ENCODE measurements at regions not wholly inside any gene's neighbourhood (a gene's known extent, or its start where the extent isn't known, plus 50 kb on each side); places are given as distances from the start of the nearest gene placed in this dataset.

DNA sequence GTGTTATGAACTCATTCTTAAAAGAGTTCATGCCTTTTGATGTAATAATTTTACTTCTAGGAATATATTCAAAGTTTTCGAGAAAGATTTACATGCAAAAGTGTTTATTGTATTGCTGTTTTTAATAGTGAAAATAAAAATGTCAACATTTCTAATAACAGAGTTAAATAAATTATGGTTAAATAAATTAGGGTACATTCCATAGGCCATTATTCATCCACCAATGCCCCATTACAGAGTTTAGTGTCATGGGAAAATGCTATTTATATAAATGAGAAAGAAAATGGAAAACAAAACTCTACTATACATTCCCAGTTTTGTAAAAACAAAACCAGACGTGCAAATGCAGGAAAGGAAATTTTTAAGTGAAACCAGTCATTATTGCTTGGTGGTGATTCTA is 538.1 kb upstream of the TBL1XR1 start:
- intact Hi-C loops (cut with DNase I): no loop called here
- 80 to 84% methylated on average over 2 of the region's 2 CpGs for WGBS, 2 donors
- TF ChIP-seq, protein P1, sequence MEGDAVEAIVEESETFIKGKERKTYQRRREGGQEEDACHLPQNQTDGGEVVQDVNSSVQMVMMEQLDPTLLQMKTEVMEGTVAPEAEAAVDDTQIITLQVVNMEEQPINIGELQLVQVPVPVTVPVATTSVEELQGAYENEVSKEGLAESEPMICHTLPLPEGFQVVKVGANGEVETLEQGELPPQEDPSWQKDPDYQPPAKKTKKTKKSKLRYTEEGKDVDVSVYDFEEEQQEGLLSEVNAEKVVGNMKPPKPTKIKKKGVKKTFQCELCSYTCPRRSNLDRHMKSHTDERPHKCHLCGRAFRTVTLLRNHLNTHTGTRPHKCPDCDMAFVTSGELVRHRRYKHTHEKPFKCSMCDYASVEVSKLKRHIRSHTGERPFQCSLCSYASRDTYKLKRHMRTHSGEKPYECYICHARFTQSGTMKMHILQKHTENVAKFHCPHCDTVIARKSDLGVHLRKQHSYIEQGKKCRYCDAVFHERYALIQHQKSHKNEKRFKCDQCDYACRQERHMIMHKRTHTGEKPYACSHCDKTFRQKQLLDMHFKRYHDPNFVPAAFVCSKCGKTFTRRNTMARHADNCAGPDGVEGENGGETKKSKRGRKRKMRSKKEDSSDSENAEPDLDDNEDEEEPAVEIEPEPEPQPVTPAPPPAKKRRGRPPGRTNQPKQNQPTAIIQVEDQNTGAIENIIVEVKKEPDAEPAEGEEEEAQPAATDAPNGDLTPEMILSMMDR (IDR thresholded peaks at IDR 0.05): no peak
- Histone ChIP-seq H3K27ac (no peak overlapping the region), H3K36me3 (no peaks in the 10 kb centered on the region), H3K4me3 (no peak overlapping the region), H3K9me3 (no peaks in the 10 kb centered on the region), H3K27me3 (no peaks in the 10 kb centered on the region), H3K4me1 (no peaks in the 10 kb centered on the region)
- DNase-seq (no peak), FAIRE-seq (no peak), ATAC-seq (no peak)

DNA sequence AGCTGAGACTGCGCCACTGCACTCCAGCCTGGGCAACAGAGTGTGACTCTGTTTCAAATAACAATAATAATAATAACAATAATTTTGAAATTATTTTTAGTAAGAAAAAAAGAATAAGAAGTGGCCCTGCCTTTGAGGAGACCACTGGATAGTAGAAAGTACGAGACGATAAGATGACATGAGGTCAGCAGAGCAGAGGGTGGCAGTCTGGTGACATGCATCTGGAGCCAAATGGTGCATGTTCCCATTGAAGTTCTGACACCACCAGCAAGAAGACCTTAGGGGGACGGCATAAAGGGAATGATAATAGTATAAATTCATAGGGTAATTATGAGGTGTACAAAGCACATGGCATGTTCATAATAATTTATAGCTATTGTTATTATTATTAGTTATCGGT is 542.2 kb upstream of the TBL1XR1 start:
- no peaks in the 10 kb centered on the region for H3K9me3 ChIP-seq
- intact Hi-C loops (cut with DNase I): no loop called here
- no peak for FAIRE-seq
- no peaks in the 10 kb centered on the region for H3K4me1 ChIP-seq
- no peak for DNase-seq
- no peaks in the 10 kb centered on the region for H3K27me3 ChIP-seq
- ATAC-seq: no peak
- TF ChIP-seq, protein P1 (IDR thresholded peaks at IDR 0.05): no peak
- H3K4me3 ChIP-seq: no peak overlapping the region
- whole genome bisulfite sequencing, 2 donors: 92 to 93% methylated on average over 5 of the region's 5 CpGs
- no peak overlapping the region for H3K27ac ChIP-seq
- H3K36me3 ChIP-seq: no peaks in the 10 kb centered on the region

DNA sequence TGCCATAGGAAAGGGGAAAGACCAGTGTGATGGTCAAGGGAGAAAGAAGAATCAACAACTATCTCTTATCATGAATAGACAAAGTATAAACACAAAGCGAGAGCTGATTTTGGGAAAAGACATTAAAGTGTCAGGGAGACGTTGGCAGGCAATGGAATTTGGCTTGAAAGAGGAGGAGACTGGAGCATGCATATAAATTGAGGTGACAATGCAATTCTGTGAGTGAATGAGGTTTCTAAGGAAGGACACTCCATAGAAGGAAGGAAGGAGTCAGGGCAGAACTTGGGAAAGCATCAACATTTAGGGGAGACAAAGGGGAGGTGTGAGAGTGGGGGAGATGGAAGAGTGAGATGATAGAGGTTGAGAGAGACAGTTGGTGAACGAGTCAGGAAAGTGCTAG is 543.0 kb upstream of the TBL1XR1 start:
- 69 to 71% methylated on average over 3 of the region's 3 CpGs for WGBS, 2 donors
- no peaks in the 10 kb centered on the region for H3K27me3 ChIP-seq
- intact Hi-C loops (cut with DNase I): no loop called here
- no peaks in the 10 kb centered on the region for H3K9me3 ChIP-seq
- H3K4me1 ChIP-seq: no peaks in the 10 kb centered on the region
- DNase-seq (no peak), FAIRE-seq (no peak), ATAC-seq (no peak)
- no peak overlapping the region for H3K27ac ChIP-seq
- H3K36me3 ChIP-seq: no peaks in the 10 kb centered on the region
- TF ChIP-seq, protein P1 (IDR thresholded peaks at IDR 0.05): no peak
- H3K4me3 ChIP-seq: no peak overlapping the region

DNA sequence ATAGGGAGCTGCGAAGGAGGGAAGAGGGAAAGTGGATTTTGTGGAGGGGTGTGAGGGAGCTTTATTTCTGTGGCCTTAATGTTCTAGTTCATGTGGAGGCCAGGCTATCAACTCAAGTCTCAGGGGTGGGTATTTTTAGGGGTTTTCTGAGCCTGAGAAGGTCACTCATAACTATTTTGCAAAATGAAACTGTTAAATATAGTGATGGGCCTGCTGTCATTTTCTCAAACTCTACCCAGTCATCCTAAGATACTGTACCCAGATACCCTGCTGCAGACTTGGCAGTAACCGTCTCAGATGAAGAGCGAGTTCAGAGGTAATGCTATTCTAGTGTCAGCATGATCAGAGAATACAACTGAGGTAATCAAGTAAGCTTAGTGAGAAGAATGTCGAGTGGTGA is 545.0 kb upstream of the TBL1XR1 start:
- Histone ChIP-seq H3K9me3 (no peaks in the 10 kb centered on the region), H3K27ac (no peak overlapping the region), H3K27me3 (no peaks in the 10 kb centered on the region), H3K36me3 (no peaks in the 10 kb centered on the region), H3K4me1 (no peaks in the 10 kb centered on the region), H3K4me3 (no peak overlapping the region)
- FAIRE-seq (no peak), DNase-seq (no peak), ATAC-seq (no peak)
- intact Hi-C loops (cut with DNase I): no loop called here
- TF ChIP-seq, protein P1 (IDR thresholded peaks at IDR 0.05): no peak
- 79 to 88% methylated on average over 4 of the region's 4 CpGs for WGBS, 2 donors

DNA sequence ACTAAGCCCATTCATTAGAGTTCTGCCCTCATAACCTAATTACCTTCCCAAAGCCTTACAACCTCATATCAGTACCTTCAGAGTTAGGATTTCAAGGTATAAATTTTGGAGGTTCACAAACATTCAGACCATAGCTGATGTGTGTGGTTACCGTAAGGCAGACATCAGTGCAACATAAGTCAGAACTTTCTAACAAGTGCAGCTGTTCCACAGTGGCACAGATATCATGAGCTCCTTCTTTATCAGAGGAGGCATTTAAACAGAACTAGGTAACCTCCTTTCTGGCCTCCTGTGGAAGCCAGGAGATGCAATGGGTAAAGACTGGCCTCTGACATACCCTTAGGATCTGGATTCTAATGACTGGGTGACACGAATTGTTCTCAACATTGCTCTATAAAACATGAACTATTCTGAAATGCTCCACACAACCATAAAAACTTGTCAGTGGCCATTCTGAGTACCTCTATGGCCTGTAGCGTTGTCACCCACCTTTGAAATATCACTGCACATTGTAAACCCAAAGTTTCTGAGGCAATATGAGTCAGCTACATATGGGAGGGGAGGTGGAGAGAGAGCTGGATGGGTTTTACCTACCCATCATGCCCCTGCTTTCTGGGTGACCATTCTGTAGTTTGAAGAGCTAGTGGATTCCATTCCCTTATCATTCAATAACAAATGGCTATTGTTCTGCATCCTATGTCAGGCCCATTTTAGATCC is 546.0 kb upstream of the TBL1XR1 start:
- WGBS, 2 donors: 49 to 71% methylated on average over 3 of the region's 3 CpGs
- Histone ChIP-seq H3K27ac (no peak overlapping the region), H3K9me3 (no peaks in the 10 kb centered on the region), H3K36me3 (no peaks in the 10 kb centered on the region), H3K4me3 (no peak overlapping the region), H3K27me3 (no peaks in the 10 kb centered on the region), H3K4me1 (no peaks in the 10 kb centered on the region)
- DNase-seq (no peak), ATAC-seq (no peak), FAIRE-seq (no peak)
- intact Hi-C loops (cut with DNase I): no loop called here
- TF ChIP-seq, protein P1 (IDR thresholded peaks at IDR 0.05): no peak

Data from pancreas (tissue), 10 donors.